DND-41 (cell line): ENCODE measurements at regions not wholly inside any gene's neighbourhood (a gene's known extent, or its start where the extent isn't known, plus 50 kb on each side); places are given as distances from the start of the nearest gene placed in this dataset.

Experiments used
- ATAC-seq: fragments of 200-7000 bp; cut with Tn5 transposase; 3 replicates; pipeline ENCODE4 v1.9.1; 2021; ENCODE audit warnings: low read depth; ENCODE audit not compliant: insufficient read depth
- DNase-seq: peaks from one replicate; pipeline ENCODE4 v3.0.0-alpha.2; 2020
- H2AFZ ChIP-seq: 2 replicates; pipeline ENCODE4 v1.6.0; 2012; ENCODE audit warnings: low read depth, low read length
- H3K27ac ChIP-seq: 2 replicates; pipeline ENCODE4 v1.5.1; 2012; ENCODE audit warnings: low read length, inconsistent platforms
- H3K27me3 ChIP-seq: fragments of 200-600 bp; sonication (generic); 2 replicates; pipeline ENCODE4 v1.6.0; 2012; ENCODE audit warnings: low read length, mild to moderate bottlenecking, inconsistent platforms; ENCODE audit not compliant: insufficient read depth, poor library complexity
- H3K36me3 ChIP-seq: 2 replicates; pipeline ENCODE4 v1.5.1; 2012; ENCODE audit warnings: low read length, inconsistent platforms; ENCODE audit not compliant: insufficient read depth
- H3K4me1 ChIP-seq: 2 replicates; pipeline ENCODE4 v1.5.1; 2012; ENCODE audit warnings: mild to moderate bottlenecking, low read length; ENCODE audit not compliant: insufficient read depth
- H3K4me2 ChIP-seq: 2 replicates; pipeline ENCODE4 v1.6.0; 2012; ENCODE audit warnings: mild to moderate bottlenecking, moderate library complexity, low read length, inconsistent platforms; ENCODE audit not compliant: insufficient read depth
- H3K4me3 ChIP-seq, 2 experiments: fragments of 200-600 bp in 1 of 2; shearing (Covaris generic) in 1 of 2; 2 replicates each; pipeline ENCODE4 v1.5.1; 2012 to 2016; ENCODE audit warnings: inconsistent platforms in 2 of 2, low read length in 2 of 2, mild to moderate bottlenecking in 2 of 2, low read depth in 1 of 2, moderate library complexity in 1 of 2
- H3K79me2 ChIP-seq: 2 replicates; pipeline ENCODE4 v1.6.0; 2012; ENCODE audit warnings: low read length, inconsistent platforms; ENCODE audit not compliant: insufficient read depth
- H3K9ac ChIP-seq: 2 replicates; pipeline ENCODE4 v1.6.0; 2012; ENCODE audit warnings: low read depth, mild to moderate bottlenecking, inconsistent platforms, low read length, moderate library complexity
- H3K9me3 ChIP-seq: 2 replicates; pipeline ENCODE4 v1.5.1; 2012; ENCODE audit warnings: low read length, moderate library complexity, mild to moderate bottlenecking, inconsistent platforms; ENCODE audit not compliant: insufficient read depth, severe bottlenecking
- H4K20me1 ChIP-seq: 2 replicates; pipeline ENCODE4 v1.6.0; 2012; ENCODE audit warnings: low read length; ENCODE audit not compliant: insufficient read depth
- EZH2 ChIP-seq: IDR thresholded peaks from 3 replicates; pipeline ENCODE4 v1.6.1; 2012; ENCODE audit warnings: borderline replicate concordance, low read depth, mild to moderate bottlenecking, moderate library complexity, low read length, inconsistent platforms; ENCODE audit not compliant: severe bottlenecking
- TF ChIP-seq, protein P1 (sequence below): IDR thresholded peaks from 2 replicates; pipeline ENCODE4 v1.5.1; 2012; ENCODE audit warnings: borderline replicate concordance, low read length, moderate library complexity, mild to moderate bottlenecking; ENCODE audit not compliant: poor library complexity, severe bottlenecking; ENCODE audit errors: extremely low read depth

DNA sequence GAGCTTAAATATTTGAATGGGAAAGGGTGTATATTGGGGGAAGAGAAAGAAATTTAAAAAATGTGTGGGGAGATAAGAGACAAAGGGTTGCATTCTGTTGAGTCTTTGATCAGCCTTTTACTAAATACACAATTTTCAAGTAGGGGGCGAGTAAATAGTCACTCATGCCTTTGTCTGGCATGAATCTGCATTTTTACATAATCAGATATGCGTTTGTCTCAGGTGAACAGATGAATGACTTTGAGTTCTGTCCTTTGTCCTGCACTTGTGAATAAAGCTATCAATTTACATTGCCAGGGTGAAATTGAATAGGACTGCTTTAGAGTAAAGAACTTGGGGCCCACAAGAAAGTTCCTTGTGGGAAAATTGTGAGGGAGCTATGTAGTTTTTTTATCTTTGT, 523.6 kb upstream of the LUZP2 start:
- Histone ChIP-seq H3K4me1 (no peaks in the 10 kb centered on the region), H3K79me2 (no peaks in the 10 kb centered on the region), H3K36me3 (no peaks in the 10 kb centered on the region), H3K27me3 (no peaks in the 10 kb centered on the region), H2AFZ (no peak overlapping the region), H4K20me1 (no peaks in the 10 kb centered on the region), H3K9ac (no peak overlapping the region), H3K4me2 (no peak overlapping the region), H3K9me3 (no peaks in the 10 kb centered on the region), H3K27ac (no peak overlapping the region), H3K4me3 (no peak overlapping the region)
- no peak for ATAC-seq
- TF ChIP-seq EZH2: no peak
- TF ChIP-seq, protein P1, sequence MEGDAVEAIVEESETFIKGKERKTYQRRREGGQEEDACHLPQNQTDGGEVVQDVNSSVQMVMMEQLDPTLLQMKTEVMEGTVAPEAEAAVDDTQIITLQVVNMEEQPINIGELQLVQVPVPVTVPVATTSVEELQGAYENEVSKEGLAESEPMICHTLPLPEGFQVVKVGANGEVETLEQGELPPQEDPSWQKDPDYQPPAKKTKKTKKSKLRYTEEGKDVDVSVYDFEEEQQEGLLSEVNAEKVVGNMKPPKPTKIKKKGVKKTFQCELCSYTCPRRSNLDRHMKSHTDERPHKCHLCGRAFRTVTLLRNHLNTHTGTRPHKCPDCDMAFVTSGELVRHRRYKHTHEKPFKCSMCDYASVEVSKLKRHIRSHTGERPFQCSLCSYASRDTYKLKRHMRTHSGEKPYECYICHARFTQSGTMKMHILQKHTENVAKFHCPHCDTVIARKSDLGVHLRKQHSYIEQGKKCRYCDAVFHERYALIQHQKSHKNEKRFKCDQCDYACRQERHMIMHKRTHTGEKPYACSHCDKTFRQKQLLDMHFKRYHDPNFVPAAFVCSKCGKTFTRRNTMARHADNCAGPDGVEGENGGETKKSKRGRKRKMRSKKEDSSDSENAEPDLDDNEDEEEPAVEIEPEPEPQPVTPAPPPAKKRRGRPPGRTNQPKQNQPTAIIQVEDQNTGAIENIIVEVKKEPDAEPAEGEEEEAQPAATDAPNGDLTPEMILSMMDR: no peak
- no peak for DNase-seq

- H3K4me2 ChIP-seq: no peak overlapping the region
- H3K4me1 ChIP-seq: no peaks in the 10 kb centered on the region
- H3K4me3 ChIP-seq: no peak overlapping the region
- H3K27ac ChIP-seq: no peak overlapping the region
- H4K20me1 ChIP-seq: no peaks in the 10 kb centered on the region
- H3K36me3 ChIP-seq: no peaks in the 10 kb centered on the region
- H3K79me2 ChIP-seq: no peaks in the 10 kb centered on the region
- H2AFZ ChIP-seq: no peak overlapping the region
- ATAC-seq (no peak), DNase-seq (no peak)
- no peaks in the 10 kb centered on the region for H3K9me3 ChIP-seq
- TF ChIP-seq EZH2: no peak
- TF ChIP-seq, protein P1: no peak
- no peak overlapping the region for H3K9ac ChIP-seq
- H3K27me3 ChIP-seq: no peaks in the 10 kb centered on the region
Observed at GRCh38 chr11:23974051-23974450, 522.8 kb upstream of the LUZP2 start.

DNA sequence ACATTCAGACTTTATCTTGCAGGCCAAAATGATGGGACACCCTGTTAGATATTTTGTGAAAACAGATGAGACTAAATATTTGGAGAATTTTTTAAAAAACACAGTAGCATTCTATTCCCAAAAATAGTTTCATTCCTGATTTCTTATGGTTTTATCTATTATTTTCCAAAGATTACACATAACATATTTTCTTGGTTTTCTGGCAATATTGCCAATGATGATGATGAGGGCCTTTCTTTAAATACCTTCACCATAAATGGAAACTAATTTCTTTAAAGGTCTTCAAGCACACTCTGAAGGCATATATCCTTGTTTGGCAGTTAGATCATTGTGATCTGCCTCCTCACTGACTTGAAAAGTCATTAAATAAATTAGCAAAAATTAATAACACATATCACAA, 522.3 kb upstream of the LUZP2 start:
- Histone ChIP-seq H3K79me2 (no peaks in the 10 kb centered on the region), H3K9me3 (no peaks in the 10 kb centered on the region), H4K20me1 (no peaks in the 10 kb centered on the region), H3K27ac (no peak overlapping the region), H3K4me3 (no peak overlapping the region), H2AFZ (no peak overlapping the region), H3K9ac (no peak overlapping the region), H3K36me3 (no peaks in the 10 kb centered on the region), H3K4me1 (no peaks in the 10 kb centered on the region), H3K27me3 (no peaks in the 10 kb centered on the region), H3K4me2 (no peak overlapping the region)
- TF ChIP-seq, protein P1: no peak
- TF ChIP-seq EZH2: no peak
- DNase-seq (no peak), ATAC-seq (no peak)

DNA sequence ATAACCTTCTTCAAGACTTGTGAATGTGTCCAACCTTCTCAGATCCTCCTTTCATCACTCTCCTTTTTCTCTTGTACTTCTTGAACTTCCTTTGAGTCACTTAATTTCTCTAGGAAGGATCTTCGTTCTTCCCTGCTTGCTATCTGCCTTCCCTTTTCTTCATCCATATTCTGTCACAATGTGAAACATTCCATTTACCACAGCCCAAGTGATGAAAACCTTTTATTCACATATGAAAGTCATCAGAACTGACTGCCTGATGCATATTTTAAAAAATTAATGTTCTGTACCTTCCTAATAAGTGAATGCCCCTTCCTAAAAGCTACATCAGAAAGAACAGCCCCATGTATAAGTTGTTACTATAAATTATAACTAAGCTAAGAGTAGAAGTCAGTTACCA, 520.4 kb upstream of the LUZP2 start:
- DNase-seq: no peak
- Histone ChIP-seq H3K4me1 (no peaks in the 10 kb centered on the region), H2AFZ (no peak overlapping the region), H3K27ac (no peak overlapping the region), H3K36me3 (no peaks in the 10 kb centered on the region), H4K20me1 (no peaks in the 10 kb centered on the region), H3K27me3 (no peaks in the 10 kb centered on the region), H3K4me2 (no peak overlapping the region), H3K9ac (no peak overlapping the region), H3K9me3 (no peaks in the 10 kb centered on the region), H3K4me3 (no peak overlapping the region), H3K79me2 (no peaks in the 10 kb centered on the region)
- no peak for ATAC-seq
- TF ChIP-seq, protein P1: no peak
- TF ChIP-seq EZH2: no peak
